ENCODE measurements at regions not wholly inside any gene's neighbourhood (a gene's known extent, or its start where the extent isn't known, plus 50 kb on each side); places are given as distances from the start of the nearest gene placed in this dataset.

DNA sequence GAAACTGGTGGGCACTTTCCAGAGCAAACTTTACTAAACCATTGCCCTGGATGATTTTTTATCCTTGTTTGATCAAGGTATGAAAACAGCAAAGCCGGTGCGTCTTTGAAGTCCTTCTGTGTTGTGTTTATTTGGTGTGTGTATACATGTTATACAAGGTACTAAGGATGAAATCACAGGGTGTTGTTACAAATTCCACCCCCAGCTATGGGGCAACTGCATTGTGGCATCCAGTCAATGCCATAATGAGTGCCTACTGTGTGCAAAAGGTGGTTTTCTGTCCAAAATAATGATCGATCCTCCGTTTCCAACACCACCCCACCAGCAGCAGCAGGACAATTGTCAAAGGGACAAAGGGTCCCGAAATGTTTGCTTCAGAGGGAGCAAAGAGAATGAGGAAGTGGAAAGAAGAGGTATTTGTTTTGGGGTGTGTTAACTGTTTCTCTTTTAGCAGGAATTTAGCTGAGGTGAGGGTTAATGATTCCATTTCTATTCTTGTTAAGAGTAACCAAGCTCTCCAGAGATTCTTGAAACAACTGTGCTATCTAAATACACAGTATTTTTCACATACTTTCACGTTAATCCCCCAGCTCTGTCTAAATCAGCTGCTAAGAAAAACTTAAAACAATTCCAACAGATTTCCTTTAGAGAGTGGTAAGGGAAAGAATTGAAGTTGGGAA lies 568.7 kb upstream of the KLF4 start:
- TF ChIP-seq, protein P1, sequence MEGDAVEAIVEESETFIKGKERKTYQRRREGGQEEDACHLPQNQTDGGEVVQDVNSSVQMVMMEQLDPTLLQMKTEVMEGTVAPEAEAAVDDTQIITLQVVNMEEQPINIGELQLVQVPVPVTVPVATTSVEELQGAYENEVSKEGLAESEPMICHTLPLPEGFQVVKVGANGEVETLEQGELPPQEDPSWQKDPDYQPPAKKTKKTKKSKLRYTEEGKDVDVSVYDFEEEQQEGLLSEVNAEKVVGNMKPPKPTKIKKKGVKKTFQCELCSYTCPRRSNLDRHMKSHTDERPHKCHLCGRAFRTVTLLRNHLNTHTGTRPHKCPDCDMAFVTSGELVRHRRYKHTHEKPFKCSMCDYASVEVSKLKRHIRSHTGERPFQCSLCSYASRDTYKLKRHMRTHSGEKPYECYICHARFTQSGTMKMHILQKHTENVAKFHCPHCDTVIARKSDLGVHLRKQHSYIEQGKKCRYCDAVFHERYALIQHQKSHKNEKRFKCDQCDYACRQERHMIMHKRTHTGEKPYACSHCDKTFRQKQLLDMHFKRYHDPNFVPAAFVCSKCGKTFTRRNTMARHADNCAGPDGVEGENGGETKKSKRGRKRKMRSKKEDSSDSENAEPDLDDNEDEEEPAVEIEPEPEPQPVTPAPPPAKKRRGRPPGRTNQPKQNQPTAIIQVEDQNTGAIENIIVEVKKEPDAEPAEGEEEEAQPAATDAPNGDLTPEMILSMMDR (IDR thresholded peaks at IDR 0.05; ENCODE audit: insufficient read depth, low read depth, low read length): no peak
- no peak for TF ChIP-seq EZH2 (IDR thresholded peaks at IDR 0.05; ENCODE audit: insufficient read depth, low read length)

Measured in astrocyte (in vitro differentiated cells and primary cell).